ENCODE measurements at regions not wholly inside any gene's neighbourhood (a gene's known extent, or its start where the extent isn't known, plus 50 kb on each side); places are given as distances from the start of the nearest gene placed in this dataset.

DNA sequence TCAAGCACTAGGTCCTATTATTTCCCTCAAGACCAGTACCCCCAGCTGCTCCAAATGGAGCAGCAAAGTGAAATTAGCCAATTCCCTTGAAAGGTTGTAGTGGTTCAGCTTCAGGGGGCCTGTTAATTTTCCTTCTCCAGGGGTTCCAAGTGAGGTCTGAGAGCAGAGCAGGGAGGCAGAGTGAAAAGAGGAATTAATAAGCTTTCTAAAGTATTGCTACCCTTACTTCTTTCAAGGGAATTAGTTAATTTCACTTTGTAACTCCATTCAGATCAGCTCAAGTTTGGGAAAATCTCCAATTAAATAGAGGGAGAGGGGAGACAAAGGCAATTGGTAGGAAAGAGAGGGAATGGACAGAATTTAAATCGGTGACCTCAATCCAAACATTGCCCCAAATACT lies 78.7 kb upstream of the SLC7A11 start:
- no peak for TF ChIP-seq POLR2A (IDR thresholded peaks at IDR 0.05)
- no peak for TF ChIP-seq EP300 (IDR thresholded peaks at IDR 0.05; ENCODE audit: low read depth)
- TF ChIP-seq, protein P1, sequence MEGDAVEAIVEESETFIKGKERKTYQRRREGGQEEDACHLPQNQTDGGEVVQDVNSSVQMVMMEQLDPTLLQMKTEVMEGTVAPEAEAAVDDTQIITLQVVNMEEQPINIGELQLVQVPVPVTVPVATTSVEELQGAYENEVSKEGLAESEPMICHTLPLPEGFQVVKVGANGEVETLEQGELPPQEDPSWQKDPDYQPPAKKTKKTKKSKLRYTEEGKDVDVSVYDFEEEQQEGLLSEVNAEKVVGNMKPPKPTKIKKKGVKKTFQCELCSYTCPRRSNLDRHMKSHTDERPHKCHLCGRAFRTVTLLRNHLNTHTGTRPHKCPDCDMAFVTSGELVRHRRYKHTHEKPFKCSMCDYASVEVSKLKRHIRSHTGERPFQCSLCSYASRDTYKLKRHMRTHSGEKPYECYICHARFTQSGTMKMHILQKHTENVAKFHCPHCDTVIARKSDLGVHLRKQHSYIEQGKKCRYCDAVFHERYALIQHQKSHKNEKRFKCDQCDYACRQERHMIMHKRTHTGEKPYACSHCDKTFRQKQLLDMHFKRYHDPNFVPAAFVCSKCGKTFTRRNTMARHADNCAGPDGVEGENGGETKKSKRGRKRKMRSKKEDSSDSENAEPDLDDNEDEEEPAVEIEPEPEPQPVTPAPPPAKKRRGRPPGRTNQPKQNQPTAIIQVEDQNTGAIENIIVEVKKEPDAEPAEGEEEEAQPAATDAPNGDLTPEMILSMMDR (IDR thresholded peaks at IDR 0.05), result no peak
